Heart right ventricle (tissue), 16 donors: ENCODE measurements at regions not wholly inside any gene's neighbourhood (a gene's known extent, or its start where the extent isn't known, plus 50 kb on each side); places are given as distances from the start of the nearest gene placed in this dataset.
A peak's percentile ranks its signal among the peaks of the same experiment; 100 is the strongest.

Source experiments
- ATAC-seq, 8 donors: fragments of 200-7000 bp; cut with Tn5 transposase; one replicate each; pipeline ENCODE4 v1.9.1; 2020; ENCODE audit warnings: mild to moderate bottlenecking in 8 of 8, moderate library complexity in 8 of 8, moderate number of reproducible peaks in 1 of 8
- DNase-seq, 2 donors: peaks; one replicate each; pipeline ENCODE4 v3.0.0-alpha.2; 2020
- H3K27ac ChIP-seq, 10 donors: fragments of 200-600 bp; sonication (generic) in 2 of 10; one replicate each; pipeline versions ENCODE4 v1.5.0 to v1.8.0; 2020 to 2022; ENCODE audit warnings: mild to moderate bottlenecking in 3 of 10
- H3K27me3 ChIP-seq, 7 donors: fragments of 200-600 bp; one replicate each; pipeline ENCODE4 v1.8.0; 2021 to 2022; ENCODE audit warnings: mild to moderate bottlenecking in 2 of 7
- H3K36me3 ChIP-seq, 9 donors: fragments of 200-600 bp; sonication (generic) in 1 of 9; one replicate each; pipeline versions ENCODE4 v1.5.0 to v1.8.0; 2020 to 2022; ENCODE audit warnings: mild to moderate bottlenecking in 2 of 9
- H3K4me1 ChIP-seq, 9 donors: fragments of 200-600 bp; sonication (generic) in 1 of 9; one replicate each; pipeline versions ENCODE4 v1.5.0 to v1.8.0; 2020 to 2022; ENCODE audit warnings: mild to moderate bottlenecking in 4 of 9
- H3K4me3 ChIP-seq, 10 donors: fragments of 200-600 bp; sonication (generic) in 2 of 10; one replicate each; pipeline versions ENCODE4 v1.5.0 to v1.8.0; 2020 to 2022; ENCODE audit warnings: mild to moderate bottlenecking in 7 of 10, moderate library complexity in 2 of 10
- H3K9me3 ChIP-seq, 11 donors: fragments of 200-600 bp in 10 of 11; sonication (generic) in 2 of 11; one replicate each; pipeline versions ENCODE4 v1.5.0 to v1.8.0; 2013 to 2022; ENCODE audit warnings: mild to moderate bottlenecking in 2 of 11, control low read depth in 1 of 11, moderate library complexity in 1 of 11
- WGBS, 2 donors: extraction: QIAGEN DNeasy Blood & Tissue Kit; methylation state at CpG; one replicate each; pipeline ENCODE4 v1.1.7; 2013; ENCODE audit warnings: inconsistent platforms in 1 of 2; 5-methylcytosine and 5-hydroxymethylcytosine counted together
- intact Hi-C, 10 donors: fragments of 100-400 bp; cut with DNase I; formaldehyde crosslinking; loops; one replicate each; pipeline versions ENCODE4 v1.11.1 to v1.14.2; 2022
- TF ChIP-seq, protein P1 (sequence below), 9 donors: fragments of 200-600 bp; sonication (generic) in 2 of 9; IDR thresholded peaks; one replicate each; pipeline versions ENCODE4 v1.5.0 to v1.8.0; 2021 to 2022; ENCODE audit warnings: antibody characterized with exemption in 9 of 9, mild to moderate bottlenecking in 5 of 9, moderate library complexity in 1 of 9
- donor health status: Arrhythmogenic right ventricular cardiomyopathy.
- donor health status: ischemic (EF 13 %, LVEDD 7.1; RV severe dilation, severe dysfunction).
- donor health status: healthy with polysubstance abuse.
- donor health status: DM: no; HTN: yes; CAD: no.
- donor health status: DM: no; HTN: no; CAD: no.
- donor health status: ischemic (EF 25% LVEDD 6.9; RV normal size, moderate dysfunction).
- donor health status: ischemic (EF 25% LVEDD 5.7; RV mildly dilated, moderate dysfunction).
- donor health status: healthy.
- donor health status: DM: yes; HTN: yes; CAD: no.
- donor health status: Ischemic cardiomyopathy.
- donor health status: ischemic (EF 35%, LVEDD 5.7; RV mildly dilated, moderate dysfunction).
- donor health status: nonischemic (EF 11% LVEDD 7.7; RV severe dilation, severe dysfunction).
- donor health status: DM: yes; HTN: yes; CAD: no.
- donor health status: PGD.
- donor health status: ischemic (EF 29% LVEDD 5.4; RV normal size, mild dysfunction).
- donor health status: nonischemic (EF 23%, LVEDD 6.1; RV moderate dilation, normal function).

DNA sequence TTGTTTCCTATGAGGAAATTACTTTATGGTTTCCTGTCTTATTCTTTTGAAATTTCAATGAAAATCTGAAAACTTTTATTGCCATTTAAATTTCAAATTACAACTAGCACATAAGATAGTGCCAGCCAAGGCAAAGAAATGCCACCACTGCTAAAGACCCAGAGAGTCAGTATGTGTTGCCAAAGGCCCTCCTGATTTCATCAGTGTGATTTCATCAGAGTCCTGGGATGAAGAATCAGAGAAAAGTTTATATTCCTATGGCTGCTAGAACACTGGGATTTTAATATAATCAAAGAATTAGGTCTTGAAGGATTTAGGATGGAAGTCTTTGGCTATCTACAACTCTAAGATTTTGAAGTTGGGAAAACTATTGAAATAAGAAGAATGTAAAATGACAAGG is 434.2 kb upstream of the CCDC54 start:
- Histone ChIP-seq H3K27ac (no peak overlapping the region), H3K36me3 (no peaks in the 10 kb centered on the region), H3K4me1 (no peaks in the 10 kb centered on the region), H3K27me3 (no peaks in the 10 kb centered on the region), H3K9me3 (no peaks in the 10 kb centered on the region), H3K4me3 (no peak overlapping the region)
- intact Hi-C loops, result no loop called here
- TF ChIP-seq, protein P1, sequence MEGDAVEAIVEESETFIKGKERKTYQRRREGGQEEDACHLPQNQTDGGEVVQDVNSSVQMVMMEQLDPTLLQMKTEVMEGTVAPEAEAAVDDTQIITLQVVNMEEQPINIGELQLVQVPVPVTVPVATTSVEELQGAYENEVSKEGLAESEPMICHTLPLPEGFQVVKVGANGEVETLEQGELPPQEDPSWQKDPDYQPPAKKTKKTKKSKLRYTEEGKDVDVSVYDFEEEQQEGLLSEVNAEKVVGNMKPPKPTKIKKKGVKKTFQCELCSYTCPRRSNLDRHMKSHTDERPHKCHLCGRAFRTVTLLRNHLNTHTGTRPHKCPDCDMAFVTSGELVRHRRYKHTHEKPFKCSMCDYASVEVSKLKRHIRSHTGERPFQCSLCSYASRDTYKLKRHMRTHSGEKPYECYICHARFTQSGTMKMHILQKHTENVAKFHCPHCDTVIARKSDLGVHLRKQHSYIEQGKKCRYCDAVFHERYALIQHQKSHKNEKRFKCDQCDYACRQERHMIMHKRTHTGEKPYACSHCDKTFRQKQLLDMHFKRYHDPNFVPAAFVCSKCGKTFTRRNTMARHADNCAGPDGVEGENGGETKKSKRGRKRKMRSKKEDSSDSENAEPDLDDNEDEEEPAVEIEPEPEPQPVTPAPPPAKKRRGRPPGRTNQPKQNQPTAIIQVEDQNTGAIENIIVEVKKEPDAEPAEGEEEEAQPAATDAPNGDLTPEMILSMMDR (IDR thresholded peaks at IDR 0.05), result no peak
- ATAC-seq (no peak), DNase-seq (no peak)

DNA sequence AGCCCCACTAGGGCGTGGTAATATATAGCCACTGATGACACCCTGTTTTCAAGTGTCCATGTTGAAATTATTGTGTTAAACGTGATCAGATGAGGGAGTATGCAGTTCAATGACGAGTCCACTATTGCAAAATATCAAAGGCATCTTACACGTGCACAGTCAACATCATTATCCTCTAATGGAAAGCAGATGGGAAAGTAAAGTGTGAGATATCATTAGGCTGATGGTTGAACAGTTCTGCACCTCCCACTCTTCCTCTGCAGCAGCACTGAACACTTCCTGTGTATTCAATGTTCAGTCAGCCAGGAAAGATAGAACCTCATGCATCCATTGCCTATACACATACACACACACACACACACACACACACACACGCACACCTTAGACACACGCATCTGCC is 431.8 kb upstream of the CCDC54 start:
- ATAC-seq, result no peak
- intact Hi-C loops, result no loop called here
- H3K4me1 ChIP-seq, result no peaks in the 10 kb centered on the region
- no peaks in the 10 kb centered on the region for H3K9me3 ChIP-seq
- no peak for DNase-seq
- WGBS, 2 donors, result 70 to 75% methylated on average over 6 of the region's 6 CpGs
- no peak overlapping the region for H3K27ac ChIP-seq
- no peaks in the 10 kb centered on the region for H3K27me3 ChIP-seq
- no peak overlapping the region for H3K4me3 ChIP-seq
- TF ChIP-seq, protein P1 (IDR thresholded peaks at IDR 0.05), result no peak
- no peaks in the 10 kb centered on the region for H3K36me3 ChIP-seq

DNA sequence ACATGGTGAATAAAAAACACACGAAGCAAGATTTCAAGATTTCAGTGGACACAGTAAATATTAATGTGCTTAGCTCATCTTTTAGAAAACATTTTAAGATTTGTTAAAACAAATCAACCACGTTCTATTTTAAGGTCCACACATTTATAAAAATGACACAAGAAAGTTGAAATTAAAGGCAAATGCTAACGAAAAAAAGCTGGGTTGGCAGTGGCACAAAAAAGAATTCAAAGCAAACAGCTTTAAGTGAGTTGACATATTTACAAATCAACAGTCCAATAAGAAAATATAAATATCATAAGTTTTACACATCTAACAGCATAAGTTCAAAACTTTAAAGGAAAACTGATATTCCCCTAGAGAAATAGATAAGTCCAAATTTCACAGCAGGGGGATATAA is 430.4 kb upstream of the CCDC54 start:
- intact Hi-C loops, result no loop called here
- H3K9me3 ChIP-seq, result no peaks in the 10 kb centered on the region
- TF ChIP-seq, protein P1 (IDR thresholded peaks at IDR 0.05), result no peak
- DNase-seq, result no peak
- H3K27me3 ChIP-seq, result no peaks in the 10 kb centered on the region
- 53 to 62% methylated on average over 3 of the region's 3 CpGs for WGBS, 2 donors
- no peak overlapping the region for H3K4me3 ChIP-seq
- no peak overlapping the region for H3K27ac ChIP-seq
- H3K4me1 ChIP-seq, result no peaks in the 10 kb centered on the region
- no peak for ATAC-seq
- H3K36me3 ChIP-seq, result no peaks in the 10 kb centered on the region

GRCh38 chr3:106957029-106957428 is 420.2 kb upstream of the CCDC54 start:
- no peak overlapping the region for H3K27ac ChIP-seq
- DNase-seq, result no peak
- intact Hi-C loops, result no loop called here
- 68 to 73% methylated on average over 3 of the region's 3 CpGs for WGBS, 2 donors
- H3K36me3 ChIP-seq, result no peaks in the 10 kb centered on the region
- no peaks in the 10 kb centered on the region for H3K4me1 ChIP-seq
- H3K27me3 ChIP-seq, result no peaks in the 10 kb centered on the region
- H3K4me3 ChIP-seq, result no peak overlapping the region
- TF ChIP-seq, protein P1 (IDR thresholded peaks at IDR 0.05), result no peak
- H3K9me3 ChIP-seq, result peaks cover 0 to 18% (median 0%) of the 10 kb centered on the region in 11 donors
- no peak for ATAC-seq

- Histone ChIP-seq H3K4me1 (peaks cover 0 to 25% (median 18%) of the 10 kb centered on the region in 9 donors), H3K9me3 (no peaks in the 10 kb centered on the region), H3K27ac (peak overlapping the region in 5 of 10 donors; percentile 2 to 67 (median 35)), H3K36me3 (no peaks in the 10 kb centered on the region), H3K27me3 (no peaks in the 10 kb centered on the region), H3K4me3 (peak overlapping the region in 2 of 10 donors; percentile 15 to 19)
- intact Hi-C loops, result no loop called here
- DNase-seq, result no peak
- 37 to 39% methylated on average over 1 of the region's 1 CpG for WGBS, 2 donors
- TF ChIP-seq, protein P1 (IDR thresholded peaks at IDR 0.05), result no peak
- no peak for ATAC-seq
These were observed 414.2 kb upstream of the CCDC54 start for GRCh38 chr3:106962993-106963392.
